Right hindlimb (tissue), 1 donor: ENCODE measurements at regions not wholly inside any gene's neighbourhood (a gene's known extent, or its start where the extent isn't known, plus 50 kb on each side); places are given as distances from the start of the nearest gene placed in this dataset.
"Not testable (repeated sequence)": the region's sequence is repeated elsewhere in the genome, so short reads cannot be mapped to it uniquely, and the experiment has no call there.

Experiments used
- DNase-seq: peaks from one replicate; pipeline ENCODE4 v3.0.0-alpha.2; 2018

- DNase-seq = not testable (repeated sequence)
Measured at GRCh38 chr5:25969042-25969441, 1069.3 kb downstream of the CDH9 start.

- no peak for DNase-seq
Measured at GRCh38 chr5:25964009-25964372, 1074.4 kb downstream of the CDH9 start.

GRCh38 chr5:25963251-25964008 lies 1075.0 kb downstream of the CDH9 start:
- no peak for DNase-seq

GRCh38 chr5:25955337-25955736 lies 1083.0 kb downstream of the CDH9 start:
- no peak for DNase-seq

- no peak for DNase-seq
Measured at GRCh38 chr5:25950681-25951080, 1087.7 kb downstream of the CDH9 start.

DNA sequence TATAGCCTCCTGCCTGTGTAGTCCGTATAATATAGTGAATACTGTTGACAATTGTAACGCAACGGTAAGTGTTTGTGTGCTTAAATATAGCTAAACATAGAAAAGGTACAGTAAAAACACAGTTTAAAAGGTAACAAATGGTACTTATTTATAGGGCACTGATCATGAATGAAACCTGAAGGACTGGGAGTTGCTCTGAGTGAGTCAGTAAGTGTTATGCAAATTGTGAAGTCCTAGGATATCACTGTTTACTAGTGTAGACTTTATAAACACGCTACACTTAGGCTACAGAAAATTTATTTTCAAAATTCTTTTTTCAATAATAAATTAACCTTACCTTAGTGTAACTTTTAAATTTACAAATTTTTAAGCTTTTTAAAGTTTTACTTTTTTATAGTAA lies 1090.1 kb downstream of the CDH9 start:
- DNase-seq = no peak

- no peak for DNase-seq
Measured at GRCh38 chr5:25944786-25945185, 1093.6 kb downstream of the CDH9 start.

- no peak for DNase-seq
Measured at GRCh38 chr5:25909163-25909562, 1129.2 kb downstream of the CDH9 start.

DNA sequence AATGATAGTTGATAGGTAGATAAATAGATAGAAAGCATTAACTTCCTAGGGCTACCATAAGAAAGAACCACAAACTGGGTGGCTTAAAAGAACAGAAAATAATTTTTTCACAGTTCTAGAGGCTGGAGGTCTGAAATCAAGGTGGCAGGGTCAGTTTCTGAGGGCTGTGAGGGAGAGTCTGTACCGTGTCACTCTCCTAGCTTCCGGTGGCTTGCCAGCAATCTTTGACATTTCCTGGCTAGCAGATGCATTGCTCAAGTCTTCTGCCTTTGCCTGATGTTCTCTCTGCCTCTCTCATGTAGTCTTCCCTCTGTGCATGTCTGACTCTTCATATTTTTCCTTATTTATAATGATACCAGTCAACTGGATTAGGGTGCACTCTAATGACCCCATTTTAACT lies 1132.7 kb downstream of the CDH9 start:
- DNase-seq = no peak

DNA sequence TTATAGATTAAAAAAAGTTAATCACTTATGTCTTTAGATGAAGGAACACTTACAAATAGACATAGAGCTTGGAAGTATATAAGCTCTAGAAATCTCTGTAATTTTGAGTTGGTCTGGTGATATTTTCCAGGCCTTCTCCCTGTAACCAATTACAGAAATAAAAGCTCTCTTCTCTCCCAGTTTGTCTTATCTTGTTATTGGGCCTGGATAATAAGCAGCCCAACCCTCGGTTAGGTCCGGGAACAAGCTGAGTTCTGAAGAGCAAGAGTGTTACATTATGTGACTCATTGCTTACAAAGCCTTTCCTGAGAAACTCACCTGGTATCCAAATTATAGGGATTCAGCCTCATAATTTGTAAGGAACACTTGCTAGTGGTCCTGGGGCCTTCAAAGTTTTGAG lies 1146.2 kb downstream of the CDH9 start:
- no peak for DNase-seq

GRCh38 chr5:25891691-25892090 lies 1146.7 kb downstream of the CDH9 start:
- DNase-seq = no peak

DNA sequence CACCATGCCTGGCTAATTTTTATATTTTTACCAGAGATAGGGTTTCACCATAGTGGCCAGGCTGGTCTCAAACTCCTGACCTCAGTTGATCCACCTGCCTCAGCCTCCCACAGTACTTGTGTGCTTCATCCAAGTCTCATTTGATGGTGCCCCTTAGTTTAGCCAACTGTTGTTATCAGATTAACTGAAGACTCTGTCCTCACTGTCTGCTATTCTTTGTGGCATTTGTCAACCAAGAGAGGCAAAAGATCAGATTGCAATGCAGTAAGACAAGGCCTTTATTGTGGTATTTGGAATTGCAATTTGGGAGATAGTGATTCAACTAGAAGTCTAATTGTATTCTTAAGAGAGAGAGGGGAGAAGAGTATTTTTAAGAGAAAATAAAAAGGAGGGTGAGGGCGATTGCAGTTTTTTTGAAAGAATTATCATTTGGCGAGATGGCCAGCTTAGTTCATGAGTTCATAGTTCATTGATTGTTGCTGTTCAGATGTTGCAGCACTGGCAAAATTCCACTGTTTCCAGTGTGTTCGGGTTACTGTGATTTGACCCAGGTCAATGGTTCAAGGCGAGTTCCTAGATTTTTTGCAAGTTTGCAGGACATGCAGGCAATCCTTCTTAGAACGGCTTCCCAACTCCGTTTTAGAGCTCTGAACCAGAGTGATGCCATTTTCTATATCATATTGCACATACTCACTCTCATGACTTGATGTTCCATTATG lies 1156.9 kb downstream of the CDH9 start:
- no peak for DNase-seq

DNA sequence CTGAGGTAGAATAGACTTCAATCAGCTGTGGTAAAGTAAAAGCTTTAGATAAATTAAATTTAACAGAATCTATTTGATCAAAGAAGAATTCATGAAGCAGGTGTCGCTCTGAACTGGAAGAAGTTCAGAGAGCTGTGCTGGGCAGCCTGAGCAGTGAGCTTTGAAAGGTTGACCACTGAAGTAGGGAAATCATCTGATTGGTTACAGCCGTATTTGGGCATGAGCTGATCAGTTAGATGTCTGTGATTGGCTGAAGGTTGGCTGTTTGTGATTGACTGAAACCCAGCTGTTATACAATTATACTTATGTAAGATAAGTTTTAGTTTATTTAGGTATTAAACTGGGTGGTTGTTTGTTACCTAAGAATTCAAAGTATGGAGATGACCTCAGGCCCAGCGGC lies 1174.6 kb downstream of the CDH9 start:
- no peak for DNase-seq

GRCh38 chr5:25862276-25862675 lies 1176.1 kb downstream of the CDH9 start:
- DNase-seq = no peak

DNA sequence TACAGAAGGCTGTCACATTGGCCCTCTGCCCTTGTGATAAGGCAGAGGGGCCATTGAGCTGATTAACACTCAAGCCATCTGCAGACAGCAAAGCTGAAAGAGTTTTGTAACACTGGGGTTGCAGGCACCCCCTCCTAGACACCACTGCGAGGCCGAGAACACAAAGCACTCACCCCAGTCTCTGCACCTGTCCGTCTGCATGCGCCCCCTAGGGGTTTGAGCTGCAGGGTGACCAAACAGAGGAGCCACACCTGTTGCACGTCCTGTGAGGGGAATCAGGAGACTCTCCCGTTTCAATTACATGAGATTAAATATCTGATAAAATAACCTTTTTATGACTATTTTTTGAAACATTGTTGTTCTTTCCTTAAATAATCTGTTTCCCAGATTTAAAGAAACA lies 1180.4 kb downstream of the CDH9 start:
- no peak for DNase-seq

GRCh38 chr5:25851301-25851700 lies 1187.1 kb downstream of the CDH9 start:
- no peak for DNase-seq

- no peak for DNase-seq
Measured at GRCh38 chr5:25850581-25850980, 1187.8 kb downstream of the CDH9 start.

DNA sequence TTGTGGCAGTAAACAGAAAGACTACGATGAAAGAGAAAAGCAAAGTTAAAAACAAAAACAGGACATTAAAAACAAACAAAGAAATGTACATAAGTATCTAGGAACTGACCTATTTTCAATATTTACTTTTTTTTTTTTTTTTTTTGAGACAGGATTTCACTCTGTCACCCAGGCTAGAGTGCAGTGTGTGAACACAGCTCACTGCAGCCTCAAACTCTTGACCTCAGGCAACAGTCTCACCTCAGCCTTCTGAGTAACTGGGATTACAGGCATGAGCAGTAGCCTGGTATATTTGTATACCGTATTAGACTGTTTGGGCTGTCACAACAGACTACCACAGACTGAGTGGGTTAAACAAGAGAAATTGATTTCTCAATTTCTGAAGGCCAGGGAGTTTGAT lies 1189.1 kb downstream of the CDH9 start:
- no peak for DNase-seq

DNA sequence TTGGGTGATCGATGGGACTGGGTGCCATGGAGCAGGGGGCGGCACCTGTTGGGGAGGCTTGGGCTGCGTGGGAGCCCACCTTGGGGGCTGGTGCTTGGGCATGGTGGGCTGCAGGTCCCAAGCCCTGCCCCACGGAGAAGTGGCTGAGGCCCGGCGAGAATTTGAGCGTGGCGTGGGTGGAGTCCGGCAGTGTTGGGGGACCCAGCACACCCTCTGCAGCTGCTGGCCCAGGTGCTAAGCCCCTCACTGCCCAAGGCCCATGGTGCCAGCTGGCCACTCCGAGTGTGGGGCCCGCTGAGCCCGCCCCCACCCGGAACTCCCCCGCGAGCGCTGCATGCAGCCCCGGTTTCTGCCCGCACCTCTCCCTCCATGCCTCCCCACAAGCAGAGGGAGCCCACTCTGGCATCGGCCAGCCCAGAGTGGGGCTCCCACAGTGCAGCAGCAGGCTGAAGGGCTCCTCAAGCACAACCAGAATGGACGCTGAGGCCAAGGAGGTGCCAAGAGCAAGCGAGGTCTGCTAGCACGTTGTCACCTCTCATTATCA lies 1178.6 kb upstream of the CDH10 start:
- DNase-seq = no peak
